Effector CD8-positive, alpha-beta T cell (primary cell): ENCODE measurements at regions not wholly inside any gene's neighbourhood (a gene's known extent, or its start where the extent isn't known, plus 50 kb on each side); places are given as distances from the start of the nearest gene placed in this dataset.
"Not testable (repeated sequence)": the region's sequence is repeated elsewhere in the genome, so short reads cannot be mapped to it uniquely, and the experiment has no call there.

Experiments used
- DNase-seq: peaks from one replicate; lab custom pipeline; 2025; lab: John Stamatoyannopoulos, UW

DNA sequence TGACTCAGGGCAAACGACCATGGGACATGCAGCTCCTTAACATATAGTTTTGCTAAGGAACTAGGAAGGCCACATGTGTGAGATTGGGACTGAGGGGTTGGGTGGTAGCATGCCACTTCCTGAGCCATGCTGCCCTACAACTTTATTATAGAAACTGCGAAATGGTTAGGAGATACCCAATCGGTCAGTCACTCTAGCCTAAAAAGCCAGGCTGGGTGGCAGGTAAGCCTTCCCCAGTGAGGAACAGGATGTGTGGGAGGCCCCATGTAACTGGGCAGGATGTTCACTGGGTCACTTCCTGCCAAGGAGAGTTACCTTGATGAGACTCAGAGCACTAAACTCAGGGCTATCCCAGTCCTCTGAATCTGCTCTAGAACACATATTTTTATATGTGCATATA lies 123.5 kb downstream of the MAP3K7 start:
- DNase-seq, result no peak

DNA sequence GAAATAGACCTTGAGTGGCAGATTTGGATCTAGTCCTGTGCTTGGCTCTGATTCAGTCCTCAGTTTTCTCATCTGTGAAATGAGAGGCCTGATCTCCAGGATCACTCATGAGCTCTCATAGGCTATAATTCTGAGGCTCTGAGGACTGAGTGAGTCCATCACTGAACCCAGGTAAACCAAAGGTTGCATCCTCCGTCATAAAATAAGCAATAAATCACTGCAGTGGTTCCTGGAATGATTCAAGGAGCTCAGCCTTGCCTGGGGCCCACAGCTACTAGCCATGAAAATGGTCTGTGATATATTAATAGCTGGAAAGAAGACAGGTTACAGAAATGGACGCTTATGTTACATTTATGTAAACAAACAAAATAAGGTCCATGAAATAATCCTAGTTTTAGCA lies 124.8 kb downstream of the MAP3K7 start:
- DNase-seq, result no peak

DNA sequence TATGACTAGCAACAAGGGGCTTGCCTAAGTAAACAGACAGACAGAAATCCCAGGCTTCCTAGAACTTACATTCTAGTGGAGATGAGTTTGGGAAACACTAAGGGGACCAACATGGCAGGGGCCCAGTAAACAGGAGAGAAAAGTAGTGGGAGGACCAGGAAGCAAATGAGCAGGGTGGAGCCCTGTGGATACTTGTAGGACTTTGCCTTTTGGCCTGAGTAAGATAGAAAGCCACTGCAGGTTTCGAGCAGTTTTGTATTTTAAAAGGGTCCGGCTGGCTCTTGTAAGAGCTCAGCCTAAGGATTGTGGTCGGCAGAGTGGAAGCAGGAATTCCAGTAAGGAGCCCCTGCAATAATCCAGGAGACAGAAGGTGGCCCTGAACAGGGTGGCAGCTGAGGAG lies 125.5 kb downstream of the MAP3K7 start:
- DNase-seq, result no peak

DNA sequence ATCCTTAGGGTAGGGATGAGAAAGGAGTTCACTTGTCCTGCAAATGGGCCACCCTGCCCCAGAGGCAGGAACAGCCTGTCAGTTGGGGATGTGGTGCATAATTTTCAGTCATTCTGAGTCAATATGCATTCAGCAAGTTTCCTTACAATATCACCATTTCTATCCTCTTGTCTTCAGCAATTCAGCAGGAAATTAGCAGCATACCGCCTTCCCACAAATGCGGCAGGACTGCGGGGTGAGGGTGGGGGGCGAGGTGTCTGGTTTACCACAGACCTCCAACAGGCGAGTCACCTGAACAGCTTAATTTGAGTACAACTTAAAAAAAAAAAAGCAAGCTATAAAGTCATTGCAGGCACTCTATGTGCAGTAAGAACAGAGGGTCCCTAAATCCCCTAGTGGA lies 126.8 kb downstream of the MAP3K7 start:
- no peak for DNase-seq

DNA sequence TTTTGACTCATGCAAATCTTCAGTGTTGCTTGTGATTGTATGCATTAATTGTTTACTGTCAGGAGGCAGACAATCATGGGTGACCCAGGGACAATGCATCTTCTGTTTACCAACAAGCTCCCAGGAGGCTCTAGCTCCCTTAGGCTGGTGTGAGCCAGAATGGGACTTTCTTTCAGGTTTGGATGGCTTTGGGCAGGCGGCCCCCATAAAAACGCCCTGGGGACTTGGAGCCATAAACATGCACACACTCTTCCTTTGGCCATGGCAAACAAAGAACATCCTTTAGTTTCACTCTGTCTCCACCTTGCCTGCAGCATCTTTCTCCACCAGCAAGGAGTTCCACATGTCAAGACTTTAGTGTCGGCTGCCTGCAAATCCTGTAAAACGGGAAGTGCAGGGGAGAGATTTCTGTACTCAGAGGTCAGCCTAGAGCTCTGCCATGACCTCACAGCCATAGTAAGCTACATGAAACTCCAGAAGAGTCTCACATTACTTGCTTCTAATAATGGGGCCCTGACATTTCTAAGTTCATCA lies 127.6 kb downstream of the MAP3K7 start:
- DNase-seq, result no peak

DNA sequence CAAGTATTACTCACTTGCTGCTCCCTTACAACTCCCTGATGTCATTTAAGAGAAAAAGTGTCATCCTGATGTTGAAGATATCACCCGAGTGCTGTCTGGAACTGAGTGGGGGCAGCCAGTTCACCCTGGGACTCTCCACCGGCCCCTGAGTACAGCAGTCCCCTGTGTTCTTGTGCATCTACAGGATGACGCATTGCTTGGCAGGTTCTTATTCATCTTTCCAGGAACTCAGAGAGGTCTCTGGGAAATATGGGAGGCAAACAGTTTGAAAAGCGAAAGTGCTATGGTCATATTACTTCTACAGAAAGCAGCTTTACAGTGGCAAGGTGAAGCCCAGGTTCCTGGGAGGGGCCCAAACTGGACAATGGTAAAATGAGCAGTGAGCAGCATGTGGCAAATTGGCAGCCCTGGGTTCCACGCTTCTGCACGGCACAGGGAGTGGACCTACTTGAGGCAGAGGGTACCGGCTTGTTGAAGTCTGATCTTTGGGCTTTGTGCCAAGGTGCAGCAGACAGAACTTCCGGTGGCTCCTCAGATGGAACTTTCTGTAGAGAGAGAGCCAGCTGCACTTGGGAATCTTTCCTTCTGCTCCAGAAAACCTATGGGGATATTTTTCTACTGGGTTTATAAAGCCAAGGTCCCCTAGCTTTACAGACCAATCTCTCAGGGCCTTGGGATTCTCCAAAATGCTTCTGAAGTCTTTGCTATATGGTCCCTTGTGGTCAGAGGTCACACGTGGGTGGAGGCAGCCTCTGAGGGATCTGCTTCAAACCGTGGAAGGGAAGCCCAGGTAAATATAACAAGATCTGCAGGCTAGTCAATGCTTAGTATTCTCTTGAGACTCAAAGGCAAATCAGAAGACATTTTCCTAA lies 128.3 kb downstream of the MAP3K7 start:
- DNase-seq, result no peak

DNA sequence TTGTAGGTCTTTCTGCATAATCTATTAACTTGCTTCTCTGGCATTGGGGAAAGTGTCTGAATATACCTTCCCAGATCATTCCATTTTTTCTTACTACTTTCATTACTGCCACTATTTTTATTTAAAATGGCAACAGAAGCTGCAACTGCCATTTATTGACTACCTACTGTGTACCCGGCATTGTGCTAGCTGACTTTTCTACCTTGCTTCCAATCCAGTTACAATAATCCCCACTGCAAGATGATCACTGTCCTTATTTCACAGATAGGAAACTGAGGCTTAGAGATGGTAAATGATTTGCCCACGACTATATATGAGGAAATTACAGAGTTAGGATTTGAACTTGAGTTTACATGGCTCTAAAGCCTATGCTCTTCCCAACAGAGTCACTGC lies 129.0 kb downstream of the MAP3K7 start:
- DNase-seq, result no peak

DNA sequence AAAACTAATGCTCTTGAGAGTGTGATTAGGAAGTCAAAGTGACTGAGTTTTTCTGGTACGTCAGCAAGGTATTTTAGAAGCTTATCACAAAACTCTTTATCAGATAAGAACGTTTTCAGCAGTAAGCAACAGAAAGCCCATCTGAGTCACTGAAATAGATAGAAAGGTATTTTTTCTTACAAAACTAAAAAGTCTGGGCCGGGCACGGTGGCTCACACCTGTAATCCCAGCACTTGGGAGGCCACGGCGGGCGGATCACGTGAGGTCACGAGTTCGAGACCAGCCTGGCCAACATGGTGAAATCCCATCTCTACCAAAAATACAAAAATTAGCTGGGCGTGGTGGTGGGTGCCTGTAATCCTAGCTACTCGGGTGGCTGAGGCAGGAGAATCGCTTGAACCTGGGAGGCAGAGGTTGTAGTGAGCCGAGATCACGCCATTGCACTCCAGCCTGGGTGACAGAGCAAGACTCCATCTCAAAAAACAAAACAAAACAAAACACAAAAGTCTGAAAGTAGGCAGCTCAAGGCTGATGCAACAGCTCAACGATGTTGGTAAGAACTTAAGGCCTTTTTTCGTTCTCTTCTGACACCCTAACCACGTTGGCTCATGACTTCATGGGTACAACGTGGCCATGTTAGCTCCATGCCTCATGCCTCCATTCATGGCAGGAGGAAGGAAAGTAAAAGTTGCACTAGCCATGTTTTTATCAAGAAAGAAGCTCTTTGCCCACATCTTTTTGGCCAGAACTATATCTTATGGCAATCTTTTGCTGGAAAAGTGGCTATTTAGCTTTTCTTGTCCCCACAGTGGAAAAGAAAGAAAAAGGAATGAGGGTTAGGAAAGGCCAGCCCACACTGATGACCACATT lies 129.6 kb downstream of the MAP3K7 start:
- DNase-seq, result not testable (repeated sequence)

DNA sequence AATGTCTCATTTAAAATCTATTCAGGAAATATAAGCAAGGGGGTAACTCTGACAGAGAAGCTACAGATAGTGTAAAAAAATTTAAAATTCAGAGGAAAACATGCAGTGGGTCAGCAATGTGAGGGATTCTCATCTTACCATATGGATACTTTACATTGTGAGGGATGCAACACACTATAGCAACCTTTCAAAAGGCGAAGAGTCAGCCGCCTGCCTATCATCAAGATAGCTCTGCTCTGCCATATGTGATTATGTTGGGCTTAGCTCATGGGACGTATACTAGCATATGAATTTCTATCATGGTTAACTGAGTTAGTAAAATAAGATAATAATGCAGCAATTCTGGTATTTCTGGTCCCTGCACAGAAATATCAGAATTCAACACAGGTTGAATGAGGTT lies 130.9 kb downstream of the MAP3K7 start:
- DNase-seq, result no peak

DNA sequence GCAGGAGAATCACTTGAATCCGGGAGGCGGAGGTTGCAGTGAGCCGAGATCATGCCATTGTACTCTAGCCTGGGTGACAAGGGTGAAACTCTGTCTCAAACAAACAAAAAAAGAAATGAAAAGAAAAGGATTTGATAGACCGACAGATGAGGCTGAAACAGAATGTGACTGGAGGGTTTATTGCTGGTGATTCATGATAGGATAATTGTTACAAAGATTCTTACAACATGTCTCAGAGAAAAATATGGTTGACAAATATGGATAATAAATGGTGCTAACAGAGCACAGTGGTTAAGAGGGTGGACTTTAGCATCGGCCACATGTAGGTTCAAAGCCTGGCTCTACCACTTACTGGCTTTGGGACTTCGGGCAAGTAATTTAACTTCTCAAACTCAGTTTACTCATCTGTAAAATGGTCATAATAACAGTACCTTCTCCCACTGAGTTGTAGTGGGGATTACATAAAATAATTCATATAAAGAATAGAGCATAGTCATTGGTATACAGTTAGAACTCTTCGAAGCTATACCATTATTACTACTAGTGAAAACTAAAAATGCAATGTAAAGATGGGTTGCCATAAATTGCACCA lies 131.9 kb downstream of the MAP3K7 start:
- no peak for DNase-seq

DNA sequence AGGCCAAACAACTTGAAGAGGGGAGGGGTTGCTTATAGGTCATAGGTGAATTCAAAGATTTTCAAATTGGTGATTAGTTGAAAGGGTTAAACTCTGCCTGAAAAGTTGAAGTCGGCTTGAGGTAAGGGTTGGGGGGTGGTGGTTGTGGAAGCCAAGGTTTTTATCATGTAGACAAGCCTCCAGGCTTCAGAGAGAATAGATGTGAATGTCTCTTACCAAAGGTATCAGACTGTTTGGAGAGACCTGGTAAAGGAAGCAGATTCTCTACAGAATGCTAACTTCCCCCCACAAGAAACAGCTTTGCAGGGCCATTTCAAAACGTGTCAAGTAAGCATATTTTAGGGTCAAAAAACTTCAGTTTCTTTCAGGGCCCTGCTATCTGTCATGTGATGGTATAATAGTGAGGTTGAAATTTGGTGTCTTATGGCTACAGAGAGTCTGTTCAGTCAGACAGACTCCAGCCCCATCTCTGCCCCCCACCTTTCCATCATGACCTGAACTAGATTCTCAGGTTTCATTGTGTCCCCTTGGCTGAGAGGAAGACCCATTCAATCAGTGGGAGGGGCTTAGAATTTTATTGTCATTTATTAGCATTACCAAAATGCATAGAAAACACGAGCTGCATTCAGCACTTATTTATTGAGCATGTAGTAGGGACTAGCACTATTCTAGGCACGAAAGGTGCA lies 136.5 kb downstream of the MAP3K7 start:
- DNase-seq, result no peak

DNA sequence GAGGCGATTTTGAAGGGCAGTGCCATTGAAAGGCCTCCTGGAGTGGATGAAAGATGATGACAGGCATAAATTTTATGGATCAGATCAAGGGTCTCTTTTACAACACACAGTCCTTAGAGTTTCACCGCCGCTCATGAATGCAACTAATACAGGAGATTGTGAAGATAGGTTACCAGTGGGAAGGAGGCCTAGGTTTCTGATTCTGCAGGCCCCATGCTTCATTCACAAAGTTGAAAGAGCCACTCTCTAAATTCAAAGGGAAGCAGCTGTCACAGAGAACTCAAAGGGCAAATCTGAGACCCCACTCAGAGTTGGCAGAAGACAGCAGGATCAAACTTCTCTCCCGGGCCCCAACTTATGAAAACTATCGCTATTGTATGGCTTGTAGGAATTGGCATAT lies 137.6 kb downstream of the MAP3K7 start:
- no peak for DNase-seq

DNA sequence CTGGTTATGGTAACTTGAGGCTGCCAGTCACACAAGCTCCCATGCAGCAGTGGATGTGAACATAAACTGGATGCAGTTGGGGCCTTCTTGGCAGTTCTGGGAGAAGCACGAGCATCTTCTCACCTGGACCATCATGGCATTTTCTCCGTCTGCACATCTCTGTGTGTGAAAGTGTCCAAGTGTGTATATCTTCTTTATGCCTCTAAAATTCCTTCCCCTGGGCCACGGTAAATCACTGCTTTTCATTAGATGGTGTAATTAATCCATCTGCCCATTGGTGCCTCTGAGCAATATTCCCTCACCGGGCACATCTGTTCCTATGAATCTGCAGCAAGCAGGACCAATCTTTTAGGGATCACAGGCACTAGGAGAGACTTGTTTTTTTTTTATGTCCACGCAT lies 138.0 kb downstream of the MAP3K7 start:
- no peak for DNase-seq

DNA sequence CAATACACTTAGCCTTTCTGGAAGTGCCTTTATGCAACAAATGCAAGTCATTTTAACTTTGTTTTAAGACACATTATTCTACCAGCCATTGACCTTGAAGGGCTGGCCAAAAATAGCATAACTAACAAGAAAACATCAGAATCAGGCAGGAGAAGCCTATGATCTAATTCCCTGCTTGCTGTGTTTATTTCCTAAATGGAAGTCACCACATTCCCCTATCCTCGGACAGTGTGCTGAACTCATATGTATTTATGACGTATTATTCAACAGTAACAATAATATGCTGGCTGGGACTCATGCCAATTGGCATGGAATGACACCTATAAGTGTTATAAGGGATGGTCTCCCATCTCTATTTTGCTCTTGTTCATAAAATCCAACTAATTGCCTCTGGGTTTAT lies 140.7 kb downstream of the MAP3K7 start:
- no peak for DNase-seq

DNA sequence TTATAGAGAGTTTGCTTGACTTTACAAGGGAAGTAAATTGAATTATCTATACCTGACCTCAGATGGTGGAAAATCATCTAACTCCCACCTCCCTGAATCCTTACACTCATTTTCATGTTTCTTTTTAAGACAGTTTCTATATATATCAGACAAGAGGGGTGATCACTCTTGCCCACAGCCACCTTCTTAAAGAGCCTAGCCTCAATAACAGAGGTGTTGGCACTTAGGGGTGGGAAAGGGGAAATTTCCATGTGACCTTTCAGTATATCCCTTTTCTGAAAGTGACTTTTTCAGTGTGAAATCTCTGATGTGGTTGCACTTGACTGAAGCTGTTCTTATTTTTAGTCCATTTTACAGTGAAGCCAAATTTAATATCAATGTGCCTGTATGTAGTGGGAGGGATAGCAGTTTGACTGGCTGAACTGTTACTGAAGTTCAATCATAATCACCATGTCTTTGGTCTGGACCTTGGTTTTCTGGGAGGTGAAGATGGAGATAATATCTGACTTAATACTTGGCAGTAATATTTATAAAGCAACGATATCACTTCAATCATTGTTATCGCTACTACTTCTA lies 141.3 kb downstream of the MAP3K7 start:
- no peak for DNase-seq

DNA sequence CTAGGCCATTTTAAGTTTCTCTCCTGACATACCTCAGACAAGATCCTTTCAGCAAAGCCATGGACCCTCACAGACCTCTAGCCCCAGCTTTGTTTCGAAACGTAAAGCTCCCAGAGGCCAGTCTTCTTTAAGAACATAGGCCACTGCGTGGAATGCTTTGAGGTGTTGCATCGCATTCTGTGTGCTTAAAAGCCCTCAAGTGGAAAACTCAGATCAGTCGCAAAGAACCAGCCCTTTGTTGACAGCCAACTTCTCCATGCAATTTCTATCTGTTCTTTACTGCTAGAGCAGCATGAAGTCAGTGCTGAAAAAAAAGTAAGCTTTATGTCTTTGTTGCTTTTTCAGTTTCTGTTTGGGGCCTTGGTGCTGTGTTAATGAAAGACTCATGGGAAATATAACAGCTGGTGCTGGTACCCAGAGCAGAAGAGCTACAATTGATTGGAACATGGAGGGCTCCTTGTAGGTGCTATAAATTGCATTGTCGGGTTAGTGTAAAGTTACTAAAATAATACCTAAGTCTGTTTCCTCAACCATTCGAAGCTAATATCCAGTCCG lies 142.6 kb downstream of the MAP3K7 start:
- DNase-seq, result no peak

DNA sequence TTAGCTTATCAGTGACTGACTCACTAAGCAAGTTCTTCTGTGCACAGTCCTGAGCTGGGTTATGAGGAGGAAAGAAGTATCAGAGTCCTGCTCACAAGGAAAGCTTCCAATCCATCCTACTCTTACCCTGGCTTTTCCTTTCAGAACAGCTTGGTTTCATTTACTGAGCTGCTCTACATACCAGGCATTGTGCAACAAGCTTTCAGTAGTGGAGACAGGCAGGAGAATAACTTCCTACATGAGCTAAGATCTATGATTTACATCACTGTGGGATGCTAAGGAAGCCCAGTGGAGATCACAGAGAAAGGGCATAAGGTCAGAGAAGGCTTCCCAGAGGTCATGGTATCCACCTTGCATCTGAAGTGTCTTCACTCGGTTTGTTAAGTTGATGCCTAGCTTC lies 144.5 kb downstream of the MAP3K7 start:
- DNase-seq, result no peak

DNA sequence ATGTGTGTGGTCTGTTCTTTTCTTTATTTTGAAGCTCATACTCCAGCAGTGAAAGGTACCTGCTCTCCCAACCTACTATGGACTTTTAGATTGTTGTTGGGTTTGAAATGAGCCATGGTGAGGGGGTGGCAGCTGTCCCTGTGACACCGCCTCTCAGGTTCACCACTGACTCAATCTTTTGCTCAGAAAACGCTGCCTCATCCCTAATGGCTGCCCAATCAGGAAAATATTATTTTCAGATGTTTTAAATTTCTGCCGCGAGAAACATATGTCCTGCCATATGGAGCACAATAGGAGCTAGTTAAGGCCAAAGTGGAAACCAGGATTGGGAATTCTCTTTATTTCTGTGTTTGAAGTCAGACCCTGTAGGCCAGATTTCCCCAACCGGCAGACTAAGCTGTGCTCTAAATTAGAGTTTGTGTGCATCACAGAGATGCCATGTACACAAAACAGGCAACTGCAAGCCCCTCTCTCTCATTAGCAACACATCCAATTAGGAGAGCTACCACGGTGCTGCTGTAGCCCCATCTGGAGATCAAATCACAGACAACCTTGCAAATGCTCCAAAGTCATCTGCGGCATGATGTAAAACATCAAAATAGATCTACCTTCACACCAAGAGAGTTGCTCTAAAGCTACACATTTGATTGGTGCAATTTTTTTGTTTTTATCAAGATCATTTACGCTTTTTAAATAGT lies 144.1 kb upstream of the BACH2 start:
- no peak for DNase-seq

DNA sequence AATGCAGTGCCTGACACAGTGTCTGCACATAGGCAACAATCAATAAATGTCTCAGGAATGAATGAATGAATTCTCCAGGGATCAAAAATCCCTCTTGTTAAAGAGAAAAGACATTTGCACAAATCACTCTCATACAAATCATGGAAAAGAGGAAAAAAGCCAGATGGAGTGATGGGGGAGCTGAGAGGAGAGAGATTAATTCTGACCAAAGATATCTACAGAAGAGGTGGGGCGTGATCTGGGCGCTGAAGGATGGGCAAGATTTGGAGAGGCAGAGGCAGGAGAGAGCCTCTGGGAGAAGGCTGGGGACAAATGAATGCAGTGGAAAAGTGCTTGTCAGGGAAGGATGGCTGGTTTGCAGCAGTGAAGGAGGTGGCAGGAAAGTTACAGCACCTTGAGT lies 142.9 kb upstream of the BACH2 start:
- DNase-seq, result no peak

DNA sequence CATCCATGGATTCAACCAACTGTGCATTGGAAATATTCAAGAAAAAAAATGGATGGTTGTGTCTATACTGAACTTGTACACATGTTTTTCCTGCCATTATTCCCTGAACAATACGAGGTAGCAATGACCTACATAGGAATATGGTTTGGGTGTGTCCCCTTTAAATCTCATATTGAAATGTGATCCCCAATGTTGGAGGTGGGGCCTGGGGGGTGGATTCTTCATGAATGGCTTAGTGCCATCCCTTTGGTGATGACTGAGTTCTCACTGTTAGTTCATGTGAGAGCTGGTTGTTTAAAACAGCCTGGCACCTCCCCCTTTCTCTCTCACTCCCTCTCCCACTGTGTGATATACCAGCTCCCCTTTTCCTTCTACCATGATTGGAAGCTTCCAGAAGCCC lies 139.8 kb upstream of the BACH2 start:
- no peak for DNase-seq
